ENCODE measurements at regions not wholly inside any gene's neighbourhood (a gene's known extent, or its start where the extent isn't known, plus 50 kb on each side); places are given as distances from the start of the nearest gene placed in this dataset.

DNA sequence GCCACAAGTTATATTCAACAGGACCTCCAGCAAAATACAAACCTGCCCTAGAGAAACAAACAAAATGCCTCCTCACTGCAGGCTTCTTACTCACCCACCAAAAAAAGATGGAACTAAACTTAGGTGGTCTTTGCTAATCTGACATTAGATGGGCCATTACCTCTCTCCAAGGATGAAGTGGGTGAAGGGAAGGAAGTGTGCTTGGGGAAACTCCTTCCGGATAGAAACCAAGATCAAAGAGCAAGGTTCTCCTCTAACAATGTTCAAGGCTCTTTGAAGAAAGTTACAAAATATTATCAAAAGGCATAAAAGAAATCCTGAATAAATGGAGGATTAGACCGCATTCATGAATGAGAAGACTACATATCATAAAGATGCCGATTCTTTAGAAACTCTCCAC lies 187.5 kb downstream of the ADSS2 start:
- no peak for TF ChIP-seq EZH2 (IDR thresholded peaks at IDR 0.05; ENCODE audit: borderline replicate concordance, insufficient read depth, low read length, poor library complexity, severe bottlenecking)
- TF ChIP-seq SMC3 (conservative IDR thresholded peaks at IDR 0.05; ENCODE audit: poor library complexity), result no peak
- TF ChIP-seq, protein P1, sequence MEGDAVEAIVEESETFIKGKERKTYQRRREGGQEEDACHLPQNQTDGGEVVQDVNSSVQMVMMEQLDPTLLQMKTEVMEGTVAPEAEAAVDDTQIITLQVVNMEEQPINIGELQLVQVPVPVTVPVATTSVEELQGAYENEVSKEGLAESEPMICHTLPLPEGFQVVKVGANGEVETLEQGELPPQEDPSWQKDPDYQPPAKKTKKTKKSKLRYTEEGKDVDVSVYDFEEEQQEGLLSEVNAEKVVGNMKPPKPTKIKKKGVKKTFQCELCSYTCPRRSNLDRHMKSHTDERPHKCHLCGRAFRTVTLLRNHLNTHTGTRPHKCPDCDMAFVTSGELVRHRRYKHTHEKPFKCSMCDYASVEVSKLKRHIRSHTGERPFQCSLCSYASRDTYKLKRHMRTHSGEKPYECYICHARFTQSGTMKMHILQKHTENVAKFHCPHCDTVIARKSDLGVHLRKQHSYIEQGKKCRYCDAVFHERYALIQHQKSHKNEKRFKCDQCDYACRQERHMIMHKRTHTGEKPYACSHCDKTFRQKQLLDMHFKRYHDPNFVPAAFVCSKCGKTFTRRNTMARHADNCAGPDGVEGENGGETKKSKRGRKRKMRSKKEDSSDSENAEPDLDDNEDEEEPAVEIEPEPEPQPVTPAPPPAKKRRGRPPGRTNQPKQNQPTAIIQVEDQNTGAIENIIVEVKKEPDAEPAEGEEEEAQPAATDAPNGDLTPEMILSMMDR (IDR thresholded peaks at IDR 0.05; ENCODE audit: poor library complexity, severe bottlenecking), result no peak
- TF ChIP-seq TAF1 (IDR thresholded peaks at IDR 0.05; ENCODE audit: low read depth), result no peak
- no peak for TF ChIP-seq MXI1 (conservative IDR thresholded peaks at IDR 0.05; ENCODE audit: poor library complexity, severe bottlenecking)
